ENCODE measurements at regions not wholly inside any gene's neighbourhood (a gene's known extent, or its start where the extent isn't known, plus 50 kb on each side); places are given as distances from the start of the nearest gene placed in this dataset.

DNA sequence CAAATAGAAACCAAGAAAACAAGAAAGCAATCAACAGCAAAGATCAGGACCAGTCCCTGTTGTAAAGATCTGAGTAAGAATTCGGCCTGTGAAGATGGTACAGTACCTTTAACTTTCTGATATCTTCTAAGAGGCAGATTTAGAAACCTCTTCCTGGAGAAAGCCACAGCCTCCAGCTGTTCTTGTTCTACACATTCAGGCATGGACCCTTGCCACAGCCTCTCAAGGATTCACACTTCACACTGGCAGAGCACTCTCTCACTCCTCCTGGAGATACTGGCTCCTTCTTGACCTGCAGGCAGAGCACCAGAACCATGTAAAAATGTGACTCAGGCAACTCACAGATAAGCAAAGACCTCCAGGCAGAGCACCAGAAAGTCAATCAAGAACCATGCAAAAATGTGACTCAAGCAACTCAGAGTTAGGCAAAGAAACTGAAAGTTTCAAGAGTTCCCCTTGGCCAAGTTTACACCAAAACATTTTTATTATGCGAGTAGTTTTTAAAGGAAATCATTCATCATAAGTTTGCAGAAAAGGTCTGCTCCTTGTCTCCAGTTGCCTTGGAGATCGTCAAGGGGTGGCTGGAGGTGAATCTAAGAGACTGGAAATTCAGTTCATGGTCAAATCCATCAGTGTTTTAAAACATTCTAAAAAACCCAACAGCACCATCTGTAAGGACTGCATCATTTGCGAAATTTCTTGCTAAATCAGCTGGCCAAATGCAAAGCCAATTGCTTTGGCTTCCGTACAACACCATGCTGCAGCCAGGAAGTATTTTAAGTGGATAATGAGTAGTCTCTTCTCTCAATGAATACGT is 119.3 kb upstream of the MDM1 start:
- no peaks in the 10 kb centered on the region for H3K4me1 ChIP-seq (ENCODE audit: insufficient read depth, low read length, severe bottlenecking)
- no peaks in the 10 kb centered on the region for H3F3A ChIP-seq (ENCODE audit: insufficient read depth, low read length)
- TF ChIP-seq, protein P1, sequence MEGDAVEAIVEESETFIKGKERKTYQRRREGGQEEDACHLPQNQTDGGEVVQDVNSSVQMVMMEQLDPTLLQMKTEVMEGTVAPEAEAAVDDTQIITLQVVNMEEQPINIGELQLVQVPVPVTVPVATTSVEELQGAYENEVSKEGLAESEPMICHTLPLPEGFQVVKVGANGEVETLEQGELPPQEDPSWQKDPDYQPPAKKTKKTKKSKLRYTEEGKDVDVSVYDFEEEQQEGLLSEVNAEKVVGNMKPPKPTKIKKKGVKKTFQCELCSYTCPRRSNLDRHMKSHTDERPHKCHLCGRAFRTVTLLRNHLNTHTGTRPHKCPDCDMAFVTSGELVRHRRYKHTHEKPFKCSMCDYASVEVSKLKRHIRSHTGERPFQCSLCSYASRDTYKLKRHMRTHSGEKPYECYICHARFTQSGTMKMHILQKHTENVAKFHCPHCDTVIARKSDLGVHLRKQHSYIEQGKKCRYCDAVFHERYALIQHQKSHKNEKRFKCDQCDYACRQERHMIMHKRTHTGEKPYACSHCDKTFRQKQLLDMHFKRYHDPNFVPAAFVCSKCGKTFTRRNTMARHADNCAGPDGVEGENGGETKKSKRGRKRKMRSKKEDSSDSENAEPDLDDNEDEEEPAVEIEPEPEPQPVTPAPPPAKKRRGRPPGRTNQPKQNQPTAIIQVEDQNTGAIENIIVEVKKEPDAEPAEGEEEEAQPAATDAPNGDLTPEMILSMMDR (IDR thresholded peaks at IDR 0.05; ENCODE audit: low read length) = no peak
- TF ChIP-seq EZH2 (IDR thresholded peaks at IDR 0.05; ENCODE audit: borderline replicate concordance, low read length) = no peak
- no peaks in the 10 kb centered on the region for H3K9me3 ChIP-seq (ENCODE audit: low read length)
- no peak overlapping the region for H3K9ac ChIP-seq (ENCODE audit: low read length)
- H3K9me2 ChIP-seq (ENCODE audit: low read depth, low read length) = no peaks in the 10 kb centered on the region
- no peak overlapping the region for H3K4me2 ChIP-seq (ENCODE audit: low read length)
- H3K4me3 ChIP-seq (ENCODE audit: low read depth, low read length, poor library complexity, severe bottlenecking) = no peak overlapping the region
- H4K20me1 ChIP-seq (ENCODE audit: insufficient read depth, low read length) = no peaks in the 10 kb centered on the region
- no peak overlapping the region for H2AFZ ChIP-seq (ENCODE audit: low read length)
- no peaks in the 10 kb centered on the region for H3K36me3 ChIP-seq (ENCODE audit: insufficient read depth, low read length)
- no peaks in the 10 kb centered on the region for H3K79me2 ChIP-seq (ENCODE audit: insufficient read depth, low read length)
- H3K27me3 ChIP-seq (ENCODE audit: insufficient read depth, low read length) = no peaks in the 10 kb centered on the region
- no peak overlapping the region for H3K27ac ChIP-seq (ENCODE audit: low read depth, low read length, poor library complexity, severe bottlenecking)

DNA sequence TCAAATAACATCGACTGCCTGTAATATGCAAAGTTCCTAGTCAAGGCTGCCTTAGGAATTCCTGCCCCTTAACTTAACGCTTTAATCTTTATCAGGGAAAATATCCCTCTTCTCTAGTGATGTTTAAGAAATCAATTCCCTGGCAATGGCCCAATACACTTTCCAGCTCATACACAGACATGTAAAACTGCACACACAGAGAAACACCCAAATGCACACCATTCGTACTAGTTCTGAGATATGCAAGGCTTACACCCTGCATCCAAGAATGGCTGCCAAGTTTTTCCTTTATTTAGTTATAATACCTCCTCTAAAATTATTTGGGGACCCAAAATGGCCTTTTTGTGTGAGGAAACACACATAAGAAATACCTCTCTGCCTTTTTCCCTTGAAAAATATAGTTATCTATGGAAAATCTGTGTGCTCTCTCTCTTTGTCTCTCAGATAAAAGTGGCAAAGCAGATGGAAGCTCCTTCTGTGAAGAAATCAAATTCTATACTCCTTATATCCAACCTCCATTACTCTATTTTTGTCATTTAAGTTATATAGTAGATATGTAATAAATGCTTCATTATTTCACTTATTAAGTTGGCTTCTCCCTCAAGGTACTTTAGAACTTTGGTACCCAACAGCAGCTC is 120.0 kb upstream of the MDM1 start:
- H3K9me3 ChIP-seq (ENCODE audit: low read length) = no peaks in the 10 kb centered on the region
- no peak overlapping the region for H3K9ac ChIP-seq (ENCODE audit: low read length)
- no peak overlapping the region for H2AFZ ChIP-seq (ENCODE audit: low read length)
- no peak overlapping the region for H3K4me2 ChIP-seq (ENCODE audit: low read length)
- H3K9me2 ChIP-seq (ENCODE audit: low read depth, low read length) = no peaks in the 10 kb centered on the region
- H3F3A ChIP-seq (ENCODE audit: insufficient read depth, low read length) = no peaks in the 10 kb centered on the region
- no peaks in the 10 kb centered on the region for H4K20me1 ChIP-seq (ENCODE audit: insufficient read depth, low read length)
- TF ChIP-seq, protein P1 (IDR thresholded peaks at IDR 0.05; ENCODE audit: low read length) = no peak
- TF ChIP-seq EZH2 (IDR thresholded peaks at IDR 0.05; ENCODE audit: borderline replicate concordance, low read length) = no peak
- no peak overlapping the region for H3K27ac ChIP-seq (ENCODE audit: low read depth, low read length, poor library complexity, severe bottlenecking)
- no peaks in the 10 kb centered on the region for H3K79me2 ChIP-seq (ENCODE audit: insufficient read depth, low read length)
- H3K27me3 ChIP-seq (ENCODE audit: insufficient read depth, low read length) = no peaks in the 10 kb centered on the region
- H3K4me1 ChIP-seq (ENCODE audit: insufficient read depth, low read length, severe bottlenecking) = no peaks in the 10 kb centered on the region
- H3K4me3 ChIP-seq (ENCODE audit: low read depth, low read length, poor library complexity, severe bottlenecking) = no peak overlapping the region
- no peaks in the 10 kb centered on the region for H3K36me3 ChIP-seq (ENCODE audit: insufficient read depth, low read length)

DNA sequence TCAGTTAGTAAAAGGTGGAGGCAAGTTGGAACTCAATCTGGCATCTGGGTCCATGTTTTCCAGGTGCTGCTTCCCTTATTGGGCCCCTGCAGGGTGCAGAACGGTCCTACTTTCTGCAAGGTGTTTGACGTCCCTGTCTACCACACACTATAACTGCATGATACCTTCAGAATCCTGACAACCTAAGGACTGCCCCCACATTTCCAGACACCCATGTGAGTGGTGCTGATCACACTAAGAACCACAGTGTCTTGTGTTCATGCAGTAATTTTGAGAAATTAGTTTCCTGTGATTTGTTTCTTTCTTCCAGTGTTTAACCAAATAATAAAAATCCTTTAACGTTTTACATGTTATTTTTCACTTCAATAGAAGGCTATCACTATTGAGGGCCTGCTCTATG is 121.1 kb upstream of the MDM1 start:
- no peaks in the 10 kb centered on the region for H3F3A ChIP-seq (ENCODE audit: insufficient read depth, low read length)
- H3K27ac ChIP-seq (ENCODE audit: low read depth, low read length, poor library complexity, severe bottlenecking) = no peak overlapping the region
- no peaks in the 10 kb centered on the region for H4K20me1 ChIP-seq (ENCODE audit: insufficient read depth, low read length)
- H3K79me2 ChIP-seq (ENCODE audit: insufficient read depth, low read length) = no peaks in the 10 kb centered on the region
- H3K27me3 ChIP-seq (ENCODE audit: insufficient read depth, low read length) = no peaks in the 10 kb centered on the region
- H3K9me2 ChIP-seq (ENCODE audit: low read depth, low read length) = no peaks in the 10 kb centered on the region
- no peak for TF ChIP-seq EZH2 (IDR thresholded peaks at IDR 0.05; ENCODE audit: borderline replicate concordance, low read length)
- TF ChIP-seq, protein P1 (IDR thresholded peaks at IDR 0.05; ENCODE audit: low read length) = no peak
- H3K9ac ChIP-seq (ENCODE audit: low read length) = no peak overlapping the region
- no peaks in the 10 kb centered on the region for H3K4me1 ChIP-seq (ENCODE audit: insufficient read depth, low read length, severe bottlenecking)
- H3K9me3 ChIP-seq (ENCODE audit: low read length) = no peaks in the 10 kb centered on the region
- H3K36me3 ChIP-seq (ENCODE audit: insufficient read depth, low read length) = no peaks in the 10 kb centered on the region
- H3K4me3 ChIP-seq (ENCODE audit: low read depth, low read length, poor library complexity, severe bottlenecking) = no peak overlapping the region
- no peak overlapping the region for H3K4me2 ChIP-seq (ENCODE audit: low read length)
- H2AFZ ChIP-seq (ENCODE audit: low read length) = no peak overlapping the region
